ENCODE measurements at regions not wholly inside any gene's neighbourhood (a gene's known extent, or its start where the extent isn't known, plus 50 kb on each side); places are given as distances from the start of the nearest gene placed in this dataset.

GRCh38 chr21:14751602-14752344, 205.7 kb upstream of the SAMSN1 start:
- Mint-ChIP-seq H3K9me3 (no peaks in the 10 kb centered on the region), H3K4me1 (peaks cover 13% of the 10 kb centered on the region), H3K36me3 (ENCODE audit: low read depth) (no peaks in the 10 kb centered on the region), H3K27ac (ENCODE audit: unreplicated experiment) (no peak overlapping the region), H3K27me3 (ENCODE audit: low read depth) (no peaks in the 10 kb centered on the region), H3K4me3 (no peak overlapping the region)
- TF ChIP-seq CTCF (conservative IDR thresholded peaks at IDR 0.05), result no peak
- DNase-seq (ENCODE audit: low read depth, low spot score), result no peak

GRCh38 chr21:14751011-14751410, 204.9 kb upstream of the SAMSN1 start:
- H3K27me3 Mint-ChIP-seq (ENCODE audit: low read depth), result no peaks in the 10 kb centered on the region
- no peak for TF ChIP-seq CTCF (conservative IDR thresholded peaks at IDR 0.05)
- H3K27ac Mint-ChIP-seq (ENCODE audit: unreplicated experiment), result no peak overlapping the region
- H3K36me3 Mint-ChIP-seq (ENCODE audit: low read depth), result no peaks in the 10 kb centered on the region
- H3K4me1 Mint-ChIP-seq, result peaks cover 13% of the 10 kb centered on the region
- no peaks in the 10 kb centered on the region for H3K9me3 Mint-ChIP-seq
- no peak for DNase-seq (ENCODE audit: low read depth, low spot score)
- no peak overlapping the region for H3K4me3 Mint-ChIP-seq

GRCh38 chr21:14750041-14750440, 203.9 kb upstream of the SAMSN1 start:
- Mint-ChIP-seq H3K4me1 (peaks cover 12% of the 10 kb centered on the region), H3K4me3 (no peak overlapping the region), H3K36me3 (ENCODE audit: low read depth) (no peaks in the 10 kb centered on the region), H3K27me3 (ENCODE audit: low read depth) (no peaks in the 10 kb centered on the region), H3K27ac (ENCODE audit: unreplicated experiment) (no peak overlapping the region), H3K9me3 (no peaks in the 10 kb centered on the region)
- no peak for TF ChIP-seq CTCF (conservative IDR thresholded peaks at IDR 0.05)
- no peak for DNase-seq (ENCODE audit: low read depth, low spot score)

GRCh38 chr21:14748662-14749061, 202.5 kb upstream of the SAMSN1 start:
- DNase-seq (ENCODE audit: low read depth, low spot score), result no peak
- no peak for TF ChIP-seq CTCF (conservative IDR thresholded peaks at IDR 0.05)
- H3K36me3 Mint-ChIP-seq (ENCODE audit: low read depth), result no peaks in the 10 kb centered on the region
- no peaks in the 10 kb centered on the region for H3K27me3 Mint-ChIP-seq (ENCODE audit: low read depth)
- H3K4me3 Mint-ChIP-seq, result no peak overlapping the region
- H3K4me1 Mint-ChIP-seq, result peaks cover 9% of the 10 kb centered on the region
- H3K9me3 Mint-ChIP-seq, result no peaks in the 10 kb centered on the region
- H3K27ac Mint-ChIP-seq (ENCODE audit: unreplicated experiment), result no peak overlapping the region

- Mint-ChIP-seq H3K4me3 (no peak overlapping the region), H3K36me3 (ENCODE audit: low read depth) (no peaks in the 10 kb centered on the region), H3K27ac (ENCODE audit: unreplicated experiment) (no peak overlapping the region), H3K9me3 (no peaks in the 10 kb centered on the region), H3K27me3 (ENCODE audit: low read depth) (no peaks in the 10 kb centered on the region), H3K4me1 (no peaks in the 10 kb centered on the region)
- no peak for DNase-seq (ENCODE audit: low read depth, low spot score)
- no peak for TF ChIP-seq CTCF (conservative IDR thresholded peaks at IDR 0.05)
Observed at GRCh38 chr21:14744368-14744767, 198.3 kb upstream of the SAMSN1 start.
